ENCODE measurements at regions not wholly inside any gene's neighbourhood (a gene's known extent, or its start where the extent isn't known, plus 50 kb on each side); places are given as distances from the start of the nearest gene placed in this dataset.

DNA sequence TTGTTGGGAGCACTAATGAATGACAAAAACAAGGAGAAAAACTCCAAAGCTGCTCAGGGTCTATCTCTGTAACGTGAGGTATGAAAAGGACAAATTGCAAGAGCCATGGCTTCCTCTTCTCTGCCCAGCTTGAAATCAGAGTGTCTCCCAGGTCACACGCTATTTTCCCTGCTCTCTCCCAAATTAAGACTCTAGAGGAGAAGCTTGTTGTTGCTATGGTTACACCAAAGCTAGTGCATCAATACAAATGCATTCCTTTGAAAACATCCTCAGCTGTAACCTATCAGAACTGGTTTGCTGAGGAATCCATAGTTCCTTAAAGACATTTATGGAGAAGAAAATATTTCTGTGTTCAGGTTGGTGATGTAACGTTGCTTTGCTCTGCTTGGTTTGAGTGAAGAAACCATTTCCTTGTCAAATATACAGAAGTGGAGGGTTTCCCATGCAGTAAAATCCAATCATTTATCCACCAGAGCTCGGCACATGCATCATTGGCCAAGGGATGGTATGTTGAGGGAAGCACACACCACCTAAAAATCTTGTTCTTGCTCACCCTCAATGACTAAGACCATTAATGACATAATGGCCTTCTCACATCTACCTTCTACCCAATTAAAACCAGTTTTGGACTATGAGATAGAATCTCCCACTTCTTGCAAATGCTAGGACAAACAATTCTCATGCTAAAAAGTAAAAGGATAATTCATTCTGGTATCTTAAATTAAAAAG is 2135.6 kb upstream of the CELF4 start:
- no peak for DNase-seq (ENCODE audit: low read depth)
- Histone ChIP-seq H3K4me3 (ENCODE audit: low read depth, low read length) (no peak overlapping the region), H3K36me3 (ENCODE audit: control insufficient read depth, insufficient read depth, low read length) (no peaks in the 10 kb centered on the region), H3K27me3 (ENCODE audit: control insufficient read depth, insufficient read depth, low read length) (no peaks in the 10 kb centered on the region)
- TF ChIP-seq, protein P1, sequence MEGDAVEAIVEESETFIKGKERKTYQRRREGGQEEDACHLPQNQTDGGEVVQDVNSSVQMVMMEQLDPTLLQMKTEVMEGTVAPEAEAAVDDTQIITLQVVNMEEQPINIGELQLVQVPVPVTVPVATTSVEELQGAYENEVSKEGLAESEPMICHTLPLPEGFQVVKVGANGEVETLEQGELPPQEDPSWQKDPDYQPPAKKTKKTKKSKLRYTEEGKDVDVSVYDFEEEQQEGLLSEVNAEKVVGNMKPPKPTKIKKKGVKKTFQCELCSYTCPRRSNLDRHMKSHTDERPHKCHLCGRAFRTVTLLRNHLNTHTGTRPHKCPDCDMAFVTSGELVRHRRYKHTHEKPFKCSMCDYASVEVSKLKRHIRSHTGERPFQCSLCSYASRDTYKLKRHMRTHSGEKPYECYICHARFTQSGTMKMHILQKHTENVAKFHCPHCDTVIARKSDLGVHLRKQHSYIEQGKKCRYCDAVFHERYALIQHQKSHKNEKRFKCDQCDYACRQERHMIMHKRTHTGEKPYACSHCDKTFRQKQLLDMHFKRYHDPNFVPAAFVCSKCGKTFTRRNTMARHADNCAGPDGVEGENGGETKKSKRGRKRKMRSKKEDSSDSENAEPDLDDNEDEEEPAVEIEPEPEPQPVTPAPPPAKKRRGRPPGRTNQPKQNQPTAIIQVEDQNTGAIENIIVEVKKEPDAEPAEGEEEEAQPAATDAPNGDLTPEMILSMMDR (IDR thresholded peaks at IDR 0.05; ENCODE audit: insufficient read depth, low read length, poor library complexity, severe bottlenecking) = no peak

- no peaks in the 10 kb centered on the region for H3K36me3 ChIP-seq (ENCODE audit: control insufficient read depth, insufficient read depth, low read length)
- DNase-seq (ENCODE audit: low read depth) = no peak
- H3K4me3 ChIP-seq (ENCODE audit: low read depth, low read length) = no peak overlapping the region
- TF ChIP-seq, protein P1 (IDR thresholded peaks at IDR 0.05; ENCODE audit: insufficient read depth, low read length, poor library complexity, severe bottlenecking) = no peak
- no peaks in the 10 kb centered on the region for H3K27me3 ChIP-seq (ENCODE audit: control insufficient read depth, insufficient read depth, low read length)
Measured at GRCh38 chr18:39699340-39699964, 2133.9 kb upstream of the CELF4 start.

DNA sequence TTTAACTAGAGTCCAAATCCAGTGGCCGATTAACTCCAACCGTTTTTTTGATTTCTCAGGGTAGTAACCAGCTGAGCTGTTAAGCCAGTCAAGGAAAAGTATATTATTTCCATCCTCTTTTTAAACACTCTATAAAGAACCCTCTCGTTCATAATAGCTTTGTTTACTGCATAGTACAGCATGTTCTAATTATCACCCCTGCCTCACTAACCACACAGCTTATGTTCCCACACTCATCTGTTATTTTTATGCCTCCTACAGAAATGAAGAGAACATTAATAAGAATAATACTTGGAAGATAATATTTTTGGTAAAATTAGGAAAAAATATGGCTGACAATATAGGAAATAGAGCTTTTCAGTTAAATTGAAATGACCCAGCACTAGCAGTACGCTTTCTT is 2132.8 kb upstream of the CELF4 start:
- H3K36me3 ChIP-seq (ENCODE audit: control insufficient read depth, insufficient read depth, low read length) = no peaks in the 10 kb centered on the region
- no peak for DNase-seq (ENCODE audit: low read depth)
- TF ChIP-seq, protein P1 (IDR thresholded peaks at IDR 0.05; ENCODE audit: insufficient read depth, low read length, poor library complexity, severe bottlenecking) = no peak
- H3K27me3 ChIP-seq (ENCODE audit: control insufficient read depth, insufficient read depth, low read length) = no peaks in the 10 kb centered on the region
- no peak overlapping the region for H3K4me3 ChIP-seq (ENCODE audit: low read depth, low read length)

- no peak overlapping the region for H3K4me3 ChIP-seq (ENCODE audit: low read depth, low read length)
- DNase-seq (ENCODE audit: low read depth) = no peak
- TF ChIP-seq, protein P1 (IDR thresholded peaks at IDR 0.05; ENCODE audit: insufficient read depth, low read length, poor library complexity, severe bottlenecking) = no peak
- no peaks in the 10 kb centered on the region for H3K36me3 ChIP-seq (ENCODE audit: control insufficient read depth, insufficient read depth, low read length)
- no peaks in the 10 kb centered on the region for H3K27me3 ChIP-seq (ENCODE audit: control insufficient read depth, insufficient read depth, low read length)
Measured at GRCh38 chr18:39693359-39693758, 2127.8 kb upstream of the CELF4 start.

DNA sequence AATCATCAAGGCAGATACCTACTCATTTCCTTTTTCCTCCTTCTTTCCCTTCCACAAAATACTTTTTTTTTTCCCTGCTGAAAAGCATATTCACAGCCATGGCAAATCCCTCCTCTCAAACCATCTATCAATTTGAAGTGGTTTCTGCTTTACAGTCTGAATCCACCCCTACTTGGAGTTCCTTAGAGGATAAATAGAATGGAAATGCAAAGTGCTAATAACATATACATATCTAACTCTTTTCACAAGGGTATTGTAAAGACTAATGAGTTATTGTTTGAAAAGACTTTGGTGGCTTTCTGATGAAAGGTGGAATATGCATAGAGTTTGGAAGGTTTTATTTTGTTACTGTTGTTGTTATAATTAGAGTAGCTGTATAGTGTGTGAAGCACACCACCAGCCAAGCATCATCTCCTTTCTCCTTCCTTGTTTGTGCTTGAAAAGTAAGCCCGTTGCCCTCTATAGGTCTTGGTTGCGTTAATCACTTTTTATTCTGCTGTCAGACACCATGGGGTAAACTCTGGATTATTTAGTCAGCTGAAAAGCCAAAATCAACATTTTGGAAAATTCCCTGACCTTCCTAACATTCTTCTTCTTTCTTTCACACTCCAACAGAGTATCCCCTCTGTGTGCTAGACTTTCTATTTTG is 2126.9 kb upstream of the CELF4 start:
- H3K27me3 ChIP-seq (ENCODE audit: control insufficient read depth, insufficient read depth, low read length) = no peaks in the 10 kb centered on the region
- TF ChIP-seq, protein P1 (IDR thresholded peaks at IDR 0.05; ENCODE audit: insufficient read depth, low read length, poor library complexity, severe bottlenecking) = no peak
- H3K4me3 ChIP-seq (ENCODE audit: low read depth, low read length) = no peak overlapping the region
- no peak for DNase-seq (ENCODE audit: low read depth)
- H3K36me3 ChIP-seq (ENCODE audit: control insufficient read depth, insufficient read depth, low read length) = no peaks in the 10 kb centered on the region

Data from kidney epithelial cell (primary cell).